Right ventricle myocardium superior (tissue), 1 donor: ENCODE measurements at regions not wholly inside any gene's neighbourhood (a gene's known extent, or its start where the extent isn't known, plus 50 kb on each side); places are given as distances from the start of the nearest gene placed in this dataset.
A peak's percentile ranks its signal among the peaks of the same experiment; 100 is the strongest.

Source experiments
- ATAC-seq: fragments of 200-7000 bp; cut with Tn5 transposase; one replicate; pipeline ENCODE4 v1.9.1; 2020; ENCODE audit warnings: mild to moderate bottlenecking; ENCODE audit not compliant: poor library complexity
- DNase-seq: peaks from one replicate; pipeline ENCODE4 v3.0.0-alpha.2; 2020
- intact Hi-C: fragments of 100-400 bp; cut with DNase I; formaldehyde crosslinking; loops from one replicate; pipeline ENCODE4 v1.11.2; 2022
- donor health status: DM: no; HTN: yes; CAD: no; lungs with severe emphysema.

- intact Hi-C loops, result no loop called here
- DNase-seq (no peak), ATAC-seq (no peak)
Measured at GRCh38 chr20:40562031-40562430, 127.0 kb downstream of the MAFB start.

DNA sequence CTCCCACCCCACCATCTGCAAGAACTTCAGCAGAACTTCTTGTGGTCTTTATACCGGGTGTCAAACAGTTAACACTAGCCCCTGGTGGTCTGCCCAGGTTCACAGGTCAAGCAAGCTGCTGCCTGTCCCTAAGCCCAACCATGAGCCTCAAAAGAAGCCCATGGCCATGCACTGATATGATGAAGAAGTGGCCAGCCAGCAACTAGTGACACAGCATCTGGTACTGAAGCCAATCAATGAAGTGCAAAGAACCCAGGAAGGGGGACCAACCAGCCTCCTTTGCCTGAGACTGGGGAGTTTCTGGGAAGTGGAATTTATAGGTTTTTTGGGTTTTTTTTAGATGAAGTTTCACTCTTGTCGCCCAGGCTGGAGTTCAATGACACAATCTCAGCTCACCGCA, 127.8 kb downstream of the MAFB start:
- intact Hi-C loops, result no loop called here
- DNase-seq (no peak), ATAC-seq (no peak)

- DNase-seq, result no peak
- intact Hi-C loops, result no loop called here
- ATAC-seq, result no peak
Measured at GRCh38 chr20:40558212-40558611, 130.8 kb downstream of the MAFB start.

DNA sequence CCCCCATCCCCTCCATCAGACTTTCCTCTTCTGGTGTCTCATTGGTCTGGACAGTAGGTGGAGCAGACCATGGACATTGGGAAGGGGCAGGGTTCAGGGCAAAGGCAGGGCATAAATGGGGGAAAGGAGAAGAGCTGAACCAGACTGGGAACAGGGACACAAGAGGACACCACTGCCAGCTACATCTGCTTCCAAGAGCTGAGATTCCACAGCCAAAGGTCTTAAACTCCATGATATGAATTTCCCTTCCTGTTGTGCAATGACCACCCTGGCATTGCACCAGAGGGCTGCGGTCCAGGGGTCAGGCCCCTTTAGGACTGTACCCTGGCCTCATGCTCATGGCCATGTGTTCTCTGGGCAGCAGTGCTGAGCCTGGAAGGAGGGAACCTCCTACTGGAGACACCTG, 137.9 kb downstream of the MAFB start:
- ATAC-seq (peak; percentile 73), DNase-seq (peak; percentile 83)
- intact Hi-C loops, result no loop called here

DNA sequence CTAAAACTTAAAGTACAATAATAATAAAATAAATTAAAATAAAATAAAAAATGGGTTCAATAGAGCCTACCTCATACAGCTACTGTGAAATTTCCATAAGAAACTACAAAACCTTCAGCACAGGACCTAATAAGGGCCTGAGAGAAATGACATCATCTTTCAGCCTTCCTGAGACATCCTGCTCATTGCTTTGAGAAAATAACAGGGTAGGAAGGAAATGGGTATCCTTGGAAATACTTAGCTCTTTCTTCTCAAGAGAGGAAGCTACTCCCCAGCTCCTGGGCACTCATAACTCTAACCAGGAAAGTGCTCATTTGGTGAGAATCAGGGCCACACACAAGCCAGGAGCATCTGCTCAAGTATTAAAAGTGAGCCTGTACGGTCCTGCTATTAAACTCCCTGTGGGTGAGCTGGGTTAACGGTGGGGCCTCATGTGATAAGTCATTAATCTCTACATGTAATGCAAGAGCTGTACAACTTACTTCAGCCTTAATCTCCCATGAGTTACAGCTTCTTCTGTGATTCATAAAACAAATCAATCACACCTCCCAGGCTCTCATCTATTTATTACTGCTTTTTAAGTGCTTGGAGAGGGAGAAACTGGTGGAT, 141.4 kb downstream of the MAFB start:
- DNase-seq, result no peak
- no peak for ATAC-seq
- intact Hi-C loops, result no loop called here

- ATAC-seq (no peak), DNase-seq (no peak)
- intact Hi-C loops, result no loop called here
Measured at GRCh38 chr20:40545478-40545877, 143.6 kb downstream of the MAFB start.

GRCh38 chr20:40542065-40542464, 147.0 kb downstream of the MAFB start:
- no peak for ATAC-seq
- no peak for DNase-seq
- intact Hi-C loops, result no loop called here

- no peak for DNase-seq
- intact Hi-C loops, result no loop called here
- no peak for ATAC-seq
Measured at GRCh38 chr20:40540166-40540565, 148.9 kb downstream of the MAFB start.

DNA sequence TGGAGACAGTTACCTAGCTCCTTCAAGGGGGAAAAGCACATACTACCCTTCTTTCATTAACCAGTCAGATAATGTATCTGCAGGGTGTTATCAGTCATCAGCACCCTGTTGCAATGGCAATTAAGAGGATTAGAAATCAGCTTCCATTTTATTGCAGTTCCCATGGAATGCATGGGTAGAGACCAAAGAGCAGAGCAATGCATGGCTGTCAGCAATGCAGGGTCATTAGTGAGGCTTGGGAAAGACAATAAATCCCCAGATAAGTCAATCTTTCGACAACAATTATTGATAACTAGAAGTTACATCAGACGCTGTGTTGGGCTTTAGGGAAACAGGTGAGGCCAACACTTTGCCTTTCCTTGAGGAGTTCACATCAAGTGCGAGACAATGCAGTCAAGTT, 150.9 kb downstream of the MAFB start:
- no peak for ATAC-seq
- DNase-seq, result no peak
- intact Hi-C loops, result no loop called here

DNA sequence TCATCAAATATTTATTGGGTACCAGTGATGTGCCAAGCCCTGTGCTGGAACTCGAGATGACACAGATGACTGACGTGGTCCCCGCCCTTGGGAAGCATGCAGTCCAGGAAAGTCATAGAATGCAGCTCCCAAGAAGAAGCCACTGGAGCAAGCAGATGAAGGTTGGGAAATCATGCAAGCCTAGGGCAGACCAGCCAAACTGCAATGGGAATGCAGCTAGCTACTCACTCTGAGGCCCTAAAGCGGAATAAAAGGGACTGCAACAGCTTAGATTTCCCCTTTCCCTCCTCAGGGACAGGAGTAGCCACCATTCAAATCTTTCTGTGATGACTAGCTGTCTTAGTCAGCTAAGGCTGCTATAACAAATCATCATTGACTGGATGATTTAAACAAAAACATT, 152.2 kb downstream of the MAFB start:
- intact Hi-C loops, result no loop called here

GRCh38 chr20:40535816-40536215, 153.2 kb downstream of the MAFB start:
- no peak for DNase-seq
- intact Hi-C loops, result no loop called here

More for the DNA sequence above, 152.2 kb downstream of the MAFB start:
- DNase-seq (no peak), ATAC-seq (no peak)

GRCh38 chr20:40532103-40532502, 156.9 kb downstream of the MAFB start:
- intact Hi-C loops, result no loop called here
- ATAC-seq, result no peak
- no peak for DNase-seq

More at GRCh38 chr20:40535816-40536215, 153.2 kb downstream of the MAFB start:
- no peak for ATAC-seq

- DNase-seq, result no peak
- intact Hi-C loops, result no loop called here
- no peak for ATAC-seq
Measured at GRCh38 chr20:40525351-40525750, 163.7 kb downstream of the MAFB start.

- intact Hi-C loops, result no loop called here
- ATAC-seq (no peak), DNase-seq (no peak)
Measured at GRCh38 chr20:40524071-40524470, 165.0 kb downstream of the MAFB start.

DNA sequence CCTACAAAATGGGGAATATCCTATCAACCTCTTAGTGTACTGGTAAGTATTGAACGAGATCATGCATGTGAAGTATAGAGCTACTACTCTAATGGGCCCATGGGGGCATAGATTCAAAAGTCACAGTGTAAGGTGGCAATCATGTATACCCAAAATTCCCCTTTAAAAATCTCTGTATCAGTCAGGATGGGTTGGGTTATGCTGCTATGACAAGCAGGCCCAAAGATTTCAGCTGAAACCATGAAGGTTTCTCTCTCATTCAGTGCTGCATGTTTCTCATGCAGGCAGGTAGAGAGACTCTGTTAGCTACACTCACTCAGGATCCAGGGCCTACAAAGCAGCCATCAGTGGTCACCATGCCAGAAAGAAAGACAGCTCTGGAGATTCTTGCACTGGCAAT, 166.6 kb downstream of the MAFB start:
- intact Hi-C loops, result no loop called here
- DNase-seq, result no peak
- no peak for ATAC-seq

DNA sequence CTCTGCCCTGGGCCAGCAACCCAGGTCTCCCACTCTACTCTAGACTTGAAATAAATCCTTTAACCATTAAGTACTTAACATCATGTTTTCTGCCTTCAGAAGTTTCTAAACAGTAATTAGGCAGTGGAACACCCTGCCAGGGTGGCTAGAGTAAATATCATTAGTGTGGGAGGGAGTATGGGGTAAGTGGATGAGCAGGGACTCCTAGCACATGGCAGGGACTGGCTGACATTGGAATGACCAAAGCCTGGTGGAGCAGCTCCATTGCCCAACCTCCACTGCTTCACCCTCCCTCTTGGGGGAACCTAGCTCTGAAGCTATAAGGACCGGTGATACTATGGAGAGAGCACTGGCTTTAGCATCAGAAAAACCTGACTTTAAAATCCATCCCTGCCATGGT, 167.1 kb downstream of the MAFB start:
- ATAC-seq (no peak), DNase-seq (no peak)
- intact Hi-C loops, result no loop called here

GRCh38 chr20:40519918-40520317, 169.1 kb downstream of the MAFB start:
- no peak for ATAC-seq

DNA sequence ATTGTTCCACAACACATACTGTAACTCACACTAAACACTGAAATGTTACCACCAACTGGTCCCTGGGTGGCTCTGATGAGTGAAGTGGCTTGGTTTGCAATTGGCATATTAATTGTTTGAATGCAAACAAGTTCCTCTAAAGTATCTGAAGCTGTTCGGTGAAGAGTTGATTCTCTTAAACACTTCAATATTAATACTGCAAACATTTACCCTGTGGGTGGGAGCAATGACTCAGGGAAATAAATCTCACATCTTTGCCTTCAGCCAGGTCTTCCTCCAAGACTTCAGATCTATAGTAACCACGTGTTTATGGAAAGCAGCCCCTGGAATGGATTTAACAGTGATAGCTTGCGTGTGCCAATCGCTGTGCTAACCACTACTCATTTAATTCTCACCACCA, 176.0 kb downstream of the MAFB start:
- DNase-seq (no peak), ATAC-seq (no peak)
- intact Hi-C loops, result no loop called here

More at GRCh38 chr20:40519918-40520317, 169.1 kb downstream of the MAFB start:
- intact Hi-C loops, result no loop called here
- DNase-seq, result no peak

- no peak for DNase-seq
- intact Hi-C loops, result no loop called here
- no peak for ATAC-seq
Measured at GRCh38 chr20:40512591-40512990, 176.4 kb downstream of the MAFB start.

GRCh38 chr20:40511478-40511877, 177.6 kb downstream of the MAFB start:
- ATAC-seq, result peak; percentile 39
- DNase-seq, result peak; percentile 43
- intact Hi-C loops, result no loop called here

DNA sequence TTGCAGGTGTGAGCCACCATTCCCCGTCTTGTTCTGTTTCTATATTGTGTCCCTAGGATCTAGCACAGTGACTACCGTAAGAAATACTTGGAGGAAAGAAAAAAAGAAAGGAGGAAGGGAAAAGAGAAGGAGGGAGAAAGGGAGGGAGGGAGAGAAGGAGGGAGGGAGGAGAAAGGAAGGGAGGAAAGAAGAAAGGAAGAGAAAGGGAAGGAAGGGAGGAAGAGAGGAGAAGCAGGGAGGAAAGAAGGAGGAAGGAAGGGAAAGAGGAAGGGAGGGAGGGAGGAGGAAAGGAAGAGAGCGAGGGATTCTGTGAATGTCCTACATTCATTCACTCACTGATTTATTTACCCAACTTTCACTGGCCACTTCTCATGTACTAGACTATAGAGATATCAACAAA, 178.4 kb downstream of the MAFB start:
- ATAC-seq, result no peak
- intact Hi-C loops, result no loop called here
- no peak for DNase-seq
